ENCODE measurements at regions not wholly inside any gene's neighbourhood (a gene's known extent, or its start where the extent isn't known, plus 50 kb on each side); places are given as distances from the start of the nearest gene placed in this dataset.
"Not testable (repeated sequence)": the region's sequence is repeated elsewhere in the genome, so short reads cannot be mapped to it uniquely, and the experiment has no call there.

- H3K4me3 ChIP-seq (ENCODE audit: low read depth in 1 of 2, low read length in 2 of 2); H3K36me3 ChIP-seq (ENCODE audit: control insufficient read depth in 1 of 2, insufficient read depth in 2 of 2, low read length in 2 of 2); H3K27me3 ChIP-seq (ENCODE audit: control insufficient read depth in 1 of 2, insufficient read depth in 2 of 2, low read length in 2 of 2); H3K9me3 ChIP-seq (ENCODE audit: control insufficient read depth in 1 of 2, low read length in 2 of 2); H3K9ac ChIP-seq (ENCODE audit: low read depth in 1 of 2, low read length in 2 of 2); H3K4me1 ChIP-seq (ENCODE audit: control insufficient read depth in 1 of 2, insufficient read depth in 2 of 2, low read length in 2 of 2); H3K27ac ChIP-seq (ENCODE audit: low read depth, low read length): not testable (repeated sequence)
Measured at GRCh38 chr2:87640961-87641563, 106.8 kb upstream of the PLGLB2 start.

- not testable (repeated sequence) for H3K4me1 ChIP-seq (ENCODE audit: control insufficient read depth in 1 of 2, insufficient read depth in 2 of 2, low read length in 2 of 2); H3K9me3 ChIP-seq (ENCODE audit: control insufficient read depth in 1 of 2, low read length in 2 of 2); H3K27me3 ChIP-seq (ENCODE audit: control insufficient read depth in 1 of 2, insufficient read depth in 2 of 2, low read length in 2 of 2)
Measured at GRCh38 chr2:87643165-87643564, 104.7 kb upstream of the PLGLB2 start.

GRCh38 chr2:87647737-87648498 is 100.0 kb upstream of the PLGLB2 start:
- not testable (repeated sequence) for H3K27me3 ChIP-seq (ENCODE audit: control insufficient read depth in 1 of 2, insufficient read depth in 2 of 2, low read length in 2 of 2); H3K9me3 ChIP-seq (ENCODE audit: control insufficient read depth in 1 of 2, low read length in 2 of 2); H3K27ac ChIP-seq (ENCODE audit: low read depth, low read length); H3K4me1 ChIP-seq (ENCODE audit: control insufficient read depth in 1 of 2, insufficient read depth in 2 of 2, low read length in 2 of 2); H3K4me3 ChIP-seq (ENCODE audit: low read depth in 1 of 2, low read length in 2 of 2); H3K9ac ChIP-seq (ENCODE audit: low read depth in 1 of 2, low read length in 2 of 2); H3K36me3 ChIP-seq (ENCODE audit: control insufficient read depth in 1 of 2, insufficient read depth in 2 of 2, low read length in 2 of 2)

More at GRCh38 chr2:87643165-87643564, 104.7 kb upstream of the PLGLB2 start:
- not testable (repeated sequence) for H3K27ac ChIP-seq (ENCODE audit: low read depth, low read length); H3K4me3 ChIP-seq (ENCODE audit: low read depth in 1 of 2, low read length in 2 of 2); H3K36me3 ChIP-seq (ENCODE audit: control insufficient read depth in 1 of 2, insufficient read depth in 2 of 2, low read length in 2 of 2); H3K9ac ChIP-seq (ENCODE audit: low read depth in 1 of 2, low read length in 2 of 2)

- not testable (repeated sequence) for H3K4me3 ChIP-seq (ENCODE audit: low read depth in 1 of 2, low read length in 2 of 2); H3K9ac ChIP-seq (ENCODE audit: low read depth in 1 of 2, low read length in 2 of 2); H3K27me3 ChIP-seq (ENCODE audit: control insufficient read depth in 1 of 2, insufficient read depth in 2 of 2, low read length in 2 of 2); H3K9me3 ChIP-seq (ENCODE audit: control insufficient read depth in 1 of 2, low read length in 2 of 2); H3K27ac ChIP-seq (ENCODE audit: low read depth, low read length); H3K36me3 ChIP-seq (ENCODE audit: control insufficient read depth in 1 of 2, insufficient read depth in 2 of 2, low read length in 2 of 2); H3K4me1 ChIP-seq (ENCODE audit: control insufficient read depth in 1 of 2, insufficient read depth in 2 of 2, low read length in 2 of 2)
Measured at GRCh38 chr2:87648815-87649214, 99.1 kb upstream of the PLGLB2 start.

GRCh38 chr2:87649871-87650270 is 98.0 kb upstream of the PLGLB2 start:
- H3K36me3 ChIP-seq (ENCODE audit: control insufficient read depth in 1 of 2, insufficient read depth in 2 of 2, low read length in 2 of 2); H3K4me3 ChIP-seq (ENCODE audit: low read depth in 1 of 2, low read length in 2 of 2); H3K9ac ChIP-seq (ENCODE audit: low read depth in 1 of 2, low read length in 2 of 2); H3K4me1 ChIP-seq (ENCODE audit: control insufficient read depth in 1 of 2, insufficient read depth in 2 of 2, low read length in 2 of 2); H3K9me3 ChIP-seq (ENCODE audit: control insufficient read depth in 1 of 2, low read length in 2 of 2); H3K27ac ChIP-seq (ENCODE audit: low read depth, low read length); H3K27me3 ChIP-seq (ENCODE audit: control insufficient read depth in 1 of 2, insufficient read depth in 2 of 2, low read length in 2 of 2): not testable (repeated sequence)

GRCh38 chr2:87650837-87651236 is 97.0 kb upstream of the PLGLB2 start:
- not testable (repeated sequence) for H3K27ac ChIP-seq (ENCODE audit: low read depth, low read length); H3K9me3 ChIP-seq (ENCODE audit: control insufficient read depth in 1 of 2, low read length in 2 of 2); H3K27me3 ChIP-seq (ENCODE audit: control insufficient read depth in 1 of 2, insufficient read depth in 2 of 2, low read length in 2 of 2); H3K4me1 ChIP-seq (ENCODE audit: control insufficient read depth in 1 of 2, insufficient read depth in 2 of 2, low read length in 2 of 2); H3K4me3 ChIP-seq (ENCODE audit: low read depth in 1 of 2, low read length in 2 of 2); H3K36me3 ChIP-seq (ENCODE audit: control insufficient read depth in 1 of 2, insufficient read depth in 2 of 2, low read length in 2 of 2); H3K9ac ChIP-seq (ENCODE audit: low read depth in 1 of 2, low read length in 2 of 2)

- H3K27ac ChIP-seq (ENCODE audit: low read depth, low read length); H3K9me3 ChIP-seq (ENCODE audit: control insufficient read depth in 1 of 2, low read length in 2 of 2); H3K4me3 ChIP-seq (ENCODE audit: low read depth in 1 of 2, low read length in 2 of 2); H3K27me3 ChIP-seq (ENCODE audit: control insufficient read depth in 1 of 2, insufficient read depth in 2 of 2, low read length in 2 of 2); H3K4me1 ChIP-seq (ENCODE audit: control insufficient read depth in 1 of 2, insufficient read depth in 2 of 2, low read length in 2 of 2); H3K36me3 ChIP-seq (ENCODE audit: control insufficient read depth in 1 of 2, insufficient read depth in 2 of 2, low read length in 2 of 2); H3K9ac ChIP-seq (ENCODE audit: low read depth in 1 of 2, low read length in 2 of 2): not testable (repeated sequence)
Measured at GRCh38 chr2:87651589-87651988, 96.3 kb upstream of the PLGLB2 start.

- not testable (repeated sequence) for H3K36me3 ChIP-seq (ENCODE audit: control insufficient read depth in 1 of 2, insufficient read depth in 2 of 2, low read length in 2 of 2); H3K9me3 ChIP-seq (ENCODE audit: control insufficient read depth in 1 of 2, low read length in 2 of 2); H3K4me3 ChIP-seq (ENCODE audit: low read depth in 1 of 2, low read length in 2 of 2); H3K27me3 ChIP-seq (ENCODE audit: control insufficient read depth in 1 of 2, insufficient read depth in 2 of 2, low read length in 2 of 2); H3K27ac ChIP-seq (ENCODE audit: low read depth, low read length); H3K9ac ChIP-seq (ENCODE audit: low read depth in 1 of 2, low read length in 2 of 2); H3K4me1 ChIP-seq (ENCODE audit: control insufficient read depth in 1 of 2, insufficient read depth in 2 of 2, low read length in 2 of 2)
Measured at GRCh38 chr2:87653373-87653772, 94.5 kb upstream of the PLGLB2 start.

- not testable (repeated sequence) for H3K4me1 ChIP-seq (ENCODE audit: control insufficient read depth in 1 of 2, insufficient read depth in 2 of 2, low read length in 2 of 2); H3K9ac ChIP-seq (ENCODE audit: low read depth in 1 of 2, low read length in 2 of 2); H3K27me3 ChIP-seq (ENCODE audit: control insufficient read depth in 1 of 2, insufficient read depth in 2 of 2, low read length in 2 of 2); H3K9me3 ChIP-seq (ENCODE audit: control insufficient read depth in 1 of 2, low read length in 2 of 2); H3K27ac ChIP-seq (ENCODE audit: low read depth, low read length); H3K36me3 ChIP-seq (ENCODE audit: control insufficient read depth in 1 of 2, insufficient read depth in 2 of 2, low read length in 2 of 2); H3K4me3 ChIP-seq (ENCODE audit: low read depth in 1 of 2, low read length in 2 of 2)
Measured at GRCh38 chr2:87654136-87654814, 93.6 kb upstream of the PLGLB2 start.

- H3K9ac ChIP-seq (ENCODE audit: low read depth in 1 of 2, low read length in 2 of 2); H3K36me3 ChIP-seq (ENCODE audit: control insufficient read depth in 1 of 2, insufficient read depth in 2 of 2, low read length in 2 of 2); H3K9me3 ChIP-seq (ENCODE audit: control insufficient read depth in 1 of 2, low read length in 2 of 2); H3K27me3 ChIP-seq (ENCODE audit: control insufficient read depth in 1 of 2, insufficient read depth in 2 of 2, low read length in 2 of 2); H3K4me1 ChIP-seq (ENCODE audit: control insufficient read depth in 1 of 2, insufficient read depth in 2 of 2, low read length in 2 of 2); H3K27ac ChIP-seq (ENCODE audit: low read depth, low read length); H3K4me3 ChIP-seq (ENCODE audit: low read depth in 1 of 2, low read length in 2 of 2): not testable (repeated sequence)
Measured at GRCh38 chr2:87657915-87658314, 90.0 kb upstream of the PLGLB2 start.

Measured in duodenal mucosa (tissue), 2 donors.